OCI-LY3 (cell line): ENCODE measurements at regions not wholly inside any gene's neighbourhood (a gene's known extent, or its start where the extent isn't known, plus 50 kb on each side); places are given as distances from the start of the nearest gene placed in this dataset.
A peak's percentile ranks its signal among the peaks of the same experiment; 100 is the strongest.

Source experiments
- H2AFZ ChIP-seq: fragments of 200-600, 300-600 bp; shearing (Covaris generic); 2 replicates; pipeline ENCODE4 v1.6.0; 2014; ENCODE audit warnings: antibody characterized with exemption, low read depth, low read length
- H3K27ac ChIP-seq: fragments of 200-600, 300-600 bp; sonication (generic); 2 replicates; pipeline ENCODE4 v1.5.1; 2014; ENCODE audit warnings: mild to moderate bottlenecking, low read length, moderate library complexity, mixed read lengths
- H3K27me3 ChIP-seq: fragments of 200-600, 300-600 bp; sonication (generic); 2 replicates; pipeline ENCODE4 v1.6.1; 2014; ENCODE audit warnings: low read depth, low read length, mixed read lengths
- H3K36me3 ChIP-seq: fragments of 200-600, 300-600 bp; sonication (generic); replicated peaks from 2 replicates; pipeline ENCODE3; 2014; ENCODE audit warnings: low read depth, low read length, mixed read lengths
- H3K4me1 ChIP-seq: fragments of 300-600, 200-600 bp; sonication (generic); 2 replicates; pipeline ENCODE4 v1.6.1; 2014; ENCODE audit warnings: low read length, mixed read lengths
- H3K4me2 ChIP-seq: fragments of 200-600, 300-600 bp; sonication (generic); 2 replicates; pipeline ENCODE4 v1.6.1; 2014; ENCODE audit warnings: low read length, mixed read lengths
- H3K4me3 ChIP-seq: fragments of 300-600, 200-600 bp; sonication (generic); 2 replicates; pipeline ENCODE4 v1.5.1; 2014; ENCODE audit warnings: antibody characterized with exemption, mild to moderate bottlenecking, low read length, moderate library complexity
- H3K79me2 ChIP-seq: fragments of 300-600, 200-600 bp; shearing (Covaris generic); 2 replicates; pipeline ENCODE4 v1.6.1; 2014; ENCODE audit warnings: mild to moderate bottlenecking, low read length, mixed read lengths
- H3K9ac ChIP-seq: fragments of 300-600, 200-600 bp; shearing (Covaris generic); 2 replicates; pipeline ENCODE4 v1.6.0; 2014; ENCODE audit warnings: mild to moderate bottlenecking, low read length, moderate library complexity
- H3K9me3 ChIP-seq: fragments of 200-600, 300-600 bp; shearing (Covaris generic); 2 replicates; pipeline ENCODE4 v1.6.1; 2014; ENCODE audit warnings: low read length, mixed read lengths; ENCODE audit not compliant: insufficient read depth
- H4K20me1 ChIP-seq: fragments of 200-600, 300-600 bp; sonication (generic); 2 replicates; pipeline ENCODE4 v1.6.1; 2016; ENCODE audit warnings: low read length, mixed read lengths; ENCODE audit not compliant: insufficient read depth
- CTCF ChIP-seq: fragments of 200-600, 300-600 bp; sonication (generic); IDR thresholded peaks from 2 replicates; pipeline ENCODE4 v1.5.1; 2014; ENCODE audit warnings: antibody characterized with exemption, low read length, low read depth
- EZH2phosphoT487 ChIP-seq: fragments of 200-600 bp; shearing (Covaris generic); IDR thresholded peaks from 2 replicates; pipeline ENCODE4 v1.6.1; 2018; ENCODE audit warnings: antibody characterized with exemption, mixed run types, low read depth

GRCh38 chr5:5899716-5900115 lies 477.2 kb downstream of the ICE1 start:
- Histone ChIP-seq H2AFZ (no peak overlapping the region), H4K20me1 (no peaks in the 10 kb centered on the region), H3K27me3 (no peaks in the 10 kb centered on the region), H3K36me3 (no peaks in the 10 kb centered on the region), H3K9me3 (no peaks in the 10 kb centered on the region), H3K4me2 (no peak overlapping the region), H3K79me2 (no peaks in the 10 kb centered on the region), H3K4me1 (no peaks in the 10 kb centered on the region), H3K9ac (no peak overlapping the region), H3K27ac (no peak overlapping the region), H3K4me3 (no peak overlapping the region)
- no peak for TF ChIP-seq EZH2phosphoT487
- no peak for TF ChIP-seq CTCF

GRCh38 chr5:5888284-5888683 lies 465.8 kb downstream of the ICE1 start:
- no peak for TF ChIP-seq EZH2phosphoT487
- no peak for TF ChIP-seq CTCF
- H3K4me1 ChIP-seq, result no peaks in the 10 kb centered on the region
- H4K20me1 ChIP-seq, result no peaks in the 10 kb centered on the region
- H3K4me3 ChIP-seq, result no peak overlapping the region
- H3K9me3 ChIP-seq, result no peaks in the 10 kb centered on the region
- H3K27me3 ChIP-seq, result no peaks in the 10 kb centered on the region
- H2AFZ ChIP-seq, result no peak overlapping the region
- no peaks in the 10 kb centered on the region for H3K36me3 ChIP-seq
- no peak overlapping the region for H3K4me2 ChIP-seq
- no peaks in the 10 kb centered on the region for H3K79me2 ChIP-seq
- H3K9ac ChIP-seq, result no peak overlapping the region
- no peak overlapping the region for H3K27ac ChIP-seq

GRCh38 chr5:5887833-5888232 lies 465.4 kb downstream of the ICE1 start:
- no peak overlapping the region for H2AFZ ChIP-seq
- no peak overlapping the region for H3K4me3 ChIP-seq
- H3K9ac ChIP-seq, result no peak overlapping the region
- no peaks in the 10 kb centered on the region for H4K20me1 ChIP-seq
- no peaks in the 10 kb centered on the region for H3K9me3 ChIP-seq
- H3K27me3 ChIP-seq, result no peaks in the 10 kb centered on the region
- H3K36me3 ChIP-seq, result no peaks in the 10 kb centered on the region
- no peak overlapping the region for H3K4me2 ChIP-seq
- H3K79me2 ChIP-seq, result no peaks in the 10 kb centered on the region
- TF ChIP-seq CTCF (no peak), EZH2phosphoT487 (no peak)
- H3K27ac ChIP-seq, result no peak overlapping the region
- H3K4me1 ChIP-seq, result no peaks in the 10 kb centered on the region

GRCh38 chr5:5886812-5887486 lies 464.5 kb downstream of the ICE1 start:
- H3K36me3 ChIP-seq, result no peaks in the 10 kb centered on the region
- no peak overlapping the region for H3K9ac ChIP-seq
- no peak overlapping the region for H2AFZ ChIP-seq

More at GRCh38 chr5:5886812-5887486, 464.5 kb downstream of the ICE1 start:
- TF ChIP-seq CTCF (peak; percentile 47), EZH2phosphoT487 (no peak)
- Histone ChIP-seq H3K27ac (no peak overlapping the region), H3K79me2 (no peaks in the 10 kb centered on the region), H3K27me3 (no peaks in the 10 kb centered on the region), H3K4me1 (no peaks in the 10 kb centered on the region), H4K20me1 (no peaks in the 10 kb centered on the region), H3K9me3 (no peaks in the 10 kb centered on the region), H3K4me3 (no peak overlapping the region), H3K4me2 (peak overlapping the region; percentile 13; the same call in 1 of the 2 replicates)
